Activated CD4-positive, alpha-beta T cell treated with anti-CD3 and anti-CD28 coated beads, Interleukin-2, amount 10 ng/mL, durations not matched to agents 7 days and 5 days (primary cell): ENCODE measurements at regions not wholly inside any gene's neighbourhood (a gene's known extent, or its start where the extent isn't known, plus 50 kb on each side); places are given as distances from the start of the nearest gene placed in this dataset.

ENCODE experiments used
- CTCF ChIA-PET: fragments of 350-600 bp; sonication (Branson Sonifier 250); formaldehyde crosslinking; loops from one replicate; lab custom pipeline; 2021; ENCODE audit warnings: antibody characterized with exemption; lab: Charles Lee
- POLR2A ChIA-PET: fragments of 350-600 bp; sonication (Branson Sonifier 250); formaldehyde crosslinking; loops from one replicate; lab custom pipeline; 2021; ENCODE audit warnings: antibody characterized with exemption; lab: Charles Lee
- DNase-seq: peaks from one replicate; pipeline ENCODE4 v3.0.0-alpha.2; 2020
- H3K27ac Mint-ChIP-seq: one replicate; pipeline ENCODE4 v1.8.0; 2021; ENCODE audit warnings: mild to moderate bottlenecking, moderate library complexity, mixed read lengths
- H3K27me3 Mint-ChIP-seq: one replicate; pipeline ENCODE4 v1.8.0; 2021; ENCODE audit warnings: mixed read lengths
- H3K36me3 Mint-ChIP-seq: one replicate; pipeline ENCODE4 v1.8.0; 2021; ENCODE audit warnings: low read depth, mixed read lengths
- H3K4me1 Mint-ChIP-seq: one replicate; pipeline ENCODE4 v1.8.0; 2021; ENCODE audit warnings: mixed read lengths
- H3K4me3 Mint-ChIP-seq: one replicate; pipeline ENCODE4 v1.8.0; 2021; ENCODE audit warnings: mild to moderate bottlenecking, moderate library complexity, mixed read lengths
- H3K9me3 Mint-ChIP-seq: one replicate; pipeline ENCODE4 v1.8.0; 2021; ENCODE audit warnings: mixed read lengths

DNA sequence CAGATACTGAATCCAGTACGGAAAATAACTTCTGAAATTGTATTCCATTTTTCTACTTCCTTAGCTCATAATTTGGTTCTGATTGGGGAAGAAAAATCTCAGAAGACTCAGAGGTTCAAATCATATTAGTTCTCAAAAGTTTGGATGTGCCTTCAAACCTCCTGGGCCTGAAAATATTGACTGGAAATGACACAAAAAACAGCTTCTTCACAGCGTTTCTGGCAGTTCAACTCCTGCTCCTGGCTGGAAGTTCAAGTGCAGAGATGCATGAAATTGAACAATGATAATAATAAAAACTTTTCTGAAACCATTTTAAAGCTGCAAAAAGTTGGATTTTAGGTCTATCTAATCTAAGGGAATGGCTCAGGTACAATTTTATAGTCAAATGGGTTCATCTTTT lies 1459.9 kb upstream of the CELF4 start:
- no peak overlapping the region for H3K27ac Mint-ChIP-seq
- ChIA-PET POLR2A (no interaction called here), CTCF (no interaction called here)
- H3K4me1 Mint-ChIP-seq: no peaks in the 10 kb centered on the region
- DNase-seq: no peak
- H3K4me3 Mint-ChIP-seq: no peak overlapping the region
- no peaks in the 10 kb centered on the region for H3K9me3 Mint-ChIP-seq
- no peaks in the 10 kb centered on the region for H3K36me3 Mint-ChIP-seq
- H3K27me3 Mint-ChIP-seq: no peaks in the 10 kb centered on the region

DNA sequence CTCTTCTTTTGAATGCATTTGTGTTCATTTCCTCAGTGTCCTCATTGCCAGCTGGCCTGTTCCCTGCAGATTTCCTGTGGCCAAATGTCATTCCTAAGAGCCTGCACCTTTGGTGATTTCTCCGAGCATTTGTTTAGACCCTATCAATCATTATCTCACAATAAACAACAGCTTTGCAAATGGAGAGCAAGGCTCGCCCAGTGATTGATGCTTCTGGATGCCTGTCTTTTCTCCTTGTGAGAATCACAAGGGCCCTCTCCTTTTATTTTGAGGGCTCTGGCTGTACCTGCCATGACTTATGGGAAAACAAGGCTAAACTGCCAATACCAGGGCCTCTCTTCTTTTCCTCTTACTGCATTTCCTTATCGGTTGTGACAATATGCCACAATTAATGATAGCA lies 1454.4 kb upstream of the CELF4 start:
- no peaks in the 10 kb centered on the region for H3K36me3 Mint-ChIP-seq
- H3K27ac Mint-ChIP-seq: no peak overlapping the region
- ChIA-PET POLR2A (no interaction called here), CTCF (no interaction called here)
- no peaks in the 10 kb centered on the region for H3K27me3 Mint-ChIP-seq
- no peak for DNase-seq
- no peak overlapping the region for H3K4me3 Mint-ChIP-seq
- peaks cover 2% of the 10 kb centered on the region for H3K9me3 Mint-ChIP-seq
- H3K4me1 Mint-ChIP-seq: no peaks in the 10 kb centered on the region

DNA sequence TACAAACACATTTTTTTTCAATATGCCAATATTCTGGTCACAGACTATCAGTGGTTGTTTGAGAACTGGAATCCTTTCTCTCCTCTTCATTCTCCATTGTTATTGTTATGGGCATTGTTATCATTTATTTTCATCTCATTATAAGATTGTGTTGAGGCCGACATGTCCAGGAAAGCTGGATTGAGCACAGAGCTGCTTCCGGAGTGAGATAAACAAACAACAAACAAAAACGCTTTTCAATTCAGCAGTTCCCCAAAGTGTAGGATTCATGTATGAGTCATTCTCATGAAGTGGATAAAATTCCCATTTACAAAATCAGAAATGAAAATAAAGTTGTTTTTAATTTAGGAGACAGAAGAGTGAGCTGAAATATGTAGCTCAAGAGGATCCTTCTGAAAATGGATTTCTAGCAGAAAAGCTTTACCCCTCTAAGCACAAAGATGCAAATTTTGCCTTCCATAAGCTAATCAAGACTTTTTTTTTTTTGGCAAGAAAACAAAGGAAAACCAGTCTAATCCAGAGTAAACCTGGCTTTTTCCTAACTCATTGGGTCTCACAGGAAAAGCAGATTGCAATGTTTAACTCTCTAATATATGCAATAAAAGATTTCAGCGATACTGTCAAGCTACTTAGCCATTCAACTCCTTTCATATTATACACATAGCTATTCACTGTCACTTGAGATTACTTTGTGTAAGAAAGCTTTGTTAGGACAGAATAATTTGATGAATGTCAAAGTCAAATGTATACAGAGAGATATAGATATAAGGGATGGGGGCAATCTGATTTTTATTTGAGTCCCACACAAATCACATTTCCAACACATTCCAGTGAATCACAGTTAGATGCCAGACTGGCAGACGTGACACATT lies 1441.7 kb upstream of the CELF4 start:
- POLR2A ChIA-PET: no interaction called here
- Mint-ChIP-seq H3K36me3 (no peaks in the 10 kb centered on the region), H3K4me1 (no peaks in the 10 kb centered on the region), H3K27ac (no peak overlapping the region), H3K4me3 (no peak overlapping the region), H3K9me3 (peaks cover 2% of the 10 kb centered on the region), H3K27me3 (no peaks in the 10 kb centered on the region)
- DNase-seq: no peak
- CTCF ChIA-PET: interaction anchor here (0.6 kb wide), 1 partner anchor 1012 kb away, joined by 3 read pairs; no protein-coding TSS in a partner anchor

DNA sequence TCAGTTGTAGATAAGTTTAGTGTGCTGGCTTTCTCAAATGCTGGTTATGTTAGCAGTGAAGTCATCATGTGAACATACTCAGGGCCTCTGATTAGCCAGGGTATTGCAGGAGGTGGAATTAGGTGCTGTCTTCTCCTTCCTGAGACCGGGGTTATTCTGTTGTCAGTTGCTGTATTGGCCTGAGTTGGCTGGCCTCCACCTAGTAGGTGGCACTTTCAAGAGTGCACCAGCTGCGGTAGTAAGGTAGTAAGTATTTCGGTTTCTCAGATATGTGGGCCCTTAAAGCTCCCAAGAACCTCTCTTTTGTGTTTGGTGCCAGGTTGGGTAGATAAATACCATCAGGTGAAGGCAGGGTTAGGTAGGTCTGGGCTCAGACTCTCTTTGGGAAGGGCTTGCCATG lies 1430.5 kb upstream of the CELF4 start:
- Mint-ChIP-seq H3K27me3 (no peaks in the 10 kb centered on the region), H3K27ac (no peak overlapping the region), H3K4me1 (no peaks in the 10 kb centered on the region), H3K4me3 (no peak overlapping the region), H3K9me3 (peaks cover 2% of the 10 kb centered on the region), H3K36me3 (no peaks in the 10 kb centered on the region)
- POLR2A ChIA-PET: no interaction called here
- CTCF ChIA-PET: no interaction called here
- no peak for DNase-seq

DNA sequence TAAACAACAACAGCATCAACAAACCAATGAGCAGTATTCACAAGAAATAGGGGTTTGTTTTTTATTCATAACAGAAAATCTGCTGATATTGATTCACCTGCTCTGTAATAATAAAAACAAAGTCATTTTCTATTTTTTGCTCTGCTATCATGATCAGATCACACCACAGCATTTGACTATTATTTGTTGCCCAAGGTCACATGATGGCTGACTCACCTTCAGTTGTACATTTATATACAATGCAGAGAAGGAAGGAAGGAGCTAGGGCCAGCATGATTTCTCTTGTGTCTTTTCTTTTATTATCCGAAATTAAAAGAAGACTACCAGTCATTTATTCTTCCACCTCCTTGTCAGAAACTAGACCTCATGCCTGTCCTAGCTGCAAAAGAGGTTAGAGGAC lies 1427.7 kb upstream of the CELF4 start:
- CTCF ChIA-PET: no interaction called here
- H3K36me3 Mint-ChIP-seq: no peaks in the 10 kb centered on the region
- DNase-seq: no peak
- H3K27ac Mint-ChIP-seq: no peak overlapping the region
- H3K4me1 Mint-ChIP-seq: no peaks in the 10 kb centered on the region
- H3K4me3 Mint-ChIP-seq: no peak overlapping the region
- no peaks in the 10 kb centered on the region for H3K27me3 Mint-ChIP-seq
- peaks cover 5% of the 10 kb centered on the region for H3K9me3 Mint-ChIP-seq
- POLR2A ChIA-PET: no interaction called here

DNA sequence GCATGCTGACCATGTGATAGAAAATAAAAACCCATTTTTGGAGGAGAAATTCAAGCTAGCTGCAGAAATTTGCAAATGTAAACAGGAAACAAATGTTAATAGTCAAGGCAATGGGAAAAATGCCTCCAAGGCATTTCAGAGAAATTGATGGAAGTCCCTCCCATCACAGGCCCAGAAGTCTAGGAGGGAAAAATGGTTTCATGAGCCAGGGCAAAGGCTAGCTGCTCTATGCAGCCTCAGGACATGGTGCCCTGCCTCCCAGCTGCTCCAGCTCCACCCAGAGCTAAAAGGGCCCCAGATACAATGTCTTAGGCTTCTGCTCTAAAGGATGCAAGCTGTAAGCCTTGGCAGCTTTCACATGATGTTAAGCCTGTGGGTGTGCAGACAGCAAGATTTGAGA lies 1419.4 kb upstream of the CELF4 start:
- no peaks in the 10 kb centered on the region for H3K36me3 Mint-ChIP-seq
- no peak for DNase-seq
- no peak overlapping the region for H3K4me3 Mint-ChIP-seq
- H3K4me1 Mint-ChIP-seq: no peaks in the 10 kb centered on the region
- CTCF ChIA-PET: no interaction called here
- peaks cover 4% of the 10 kb centered on the region for H3K9me3 Mint-ChIP-seq
- POLR2A ChIA-PET: no interaction called here
- H3K27me3 Mint-ChIP-seq: no peaks in the 10 kb centered on the region
- H3K27ac Mint-ChIP-seq: no peak overlapping the region

DNA sequence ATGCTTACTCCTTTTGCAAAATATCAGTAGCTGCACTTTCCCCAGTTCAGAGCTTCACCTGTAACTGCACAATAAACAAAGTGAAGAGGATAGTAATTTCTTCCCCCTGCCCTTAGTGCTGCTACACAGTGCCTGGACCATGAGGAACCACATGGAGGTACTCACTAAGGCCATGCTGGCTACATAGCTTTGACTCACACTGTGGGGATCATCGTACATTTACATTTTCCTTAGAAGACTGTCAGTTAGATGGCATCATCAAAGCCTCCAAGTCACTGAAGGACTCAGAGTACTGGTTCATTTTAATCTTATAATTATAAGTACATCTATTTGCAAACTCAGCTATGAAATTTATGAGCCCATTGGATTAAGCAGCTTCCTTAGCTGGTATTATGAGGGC lies 1416.5 kb upstream of the CELF4 start:
- no peak for DNase-seq
- H3K36me3 Mint-ChIP-seq: no peaks in the 10 kb centered on the region
- H3K4me3 Mint-ChIP-seq: no peak overlapping the region
- H3K27me3 Mint-ChIP-seq: no peaks in the 10 kb centered on the region
- peaks cover 4% of the 10 kb centered on the region for H3K9me3 Mint-ChIP-seq
- ChIA-PET CTCF (no interaction called here), POLR2A (no interaction called here)
- H3K4me1 Mint-ChIP-seq: no peaks in the 10 kb centered on the region
- no peak overlapping the region for H3K27ac Mint-ChIP-seq

DNA sequence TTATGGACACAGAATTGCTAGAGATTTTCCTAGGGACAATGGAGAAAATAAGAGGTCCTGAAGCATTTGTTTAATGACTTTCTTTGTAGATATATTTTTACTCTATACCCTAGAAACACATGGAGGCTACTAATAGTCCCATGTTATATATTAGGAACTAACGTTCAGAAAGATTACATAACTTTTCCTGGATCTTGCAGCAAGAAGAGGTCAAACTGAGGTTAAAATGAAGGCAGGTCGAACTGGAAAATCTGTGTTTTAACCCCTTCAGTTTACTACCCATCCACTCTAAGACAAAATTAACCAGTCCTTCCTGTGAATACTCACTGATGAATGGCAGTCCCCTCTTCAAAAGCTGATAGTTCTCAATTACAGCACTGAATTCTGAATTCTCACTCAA lies 1415.8 kb upstream of the CELF4 start:
- no peak overlapping the region for H3K27ac Mint-ChIP-seq
- H3K36me3 Mint-ChIP-seq: no peaks in the 10 kb centered on the region
- H3K9me3 Mint-ChIP-seq: peaks cover 4% of the 10 kb centered on the region
- DNase-seq: no peak
- ChIA-PET CTCF (no interaction called here), POLR2A (no interaction called here)
- H3K4me3 Mint-ChIP-seq: no peak overlapping the region
- H3K4me1 Mint-ChIP-seq: no peaks in the 10 kb centered on the region
- no peaks in the 10 kb centered on the region for H3K27me3 Mint-ChIP-seq

DNA sequence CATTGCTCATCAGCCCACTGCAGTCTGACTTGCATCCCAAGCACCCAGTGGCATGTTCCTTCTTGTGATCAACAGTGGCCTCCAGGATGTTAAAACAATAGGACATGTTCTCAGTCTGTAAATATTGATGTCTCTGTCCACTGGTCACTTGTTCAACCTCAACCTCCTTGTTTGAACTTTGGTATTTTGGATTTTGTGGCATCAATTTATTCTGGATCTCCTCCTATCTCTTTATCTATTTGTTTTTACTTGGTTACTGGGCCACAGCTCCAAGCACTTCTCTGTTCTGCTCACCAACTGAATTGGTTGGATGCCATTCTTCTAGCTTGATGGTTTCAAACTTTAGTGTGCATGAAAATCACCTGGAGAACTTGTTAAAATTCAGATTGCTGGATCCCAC lies 1414.8 kb upstream of the CELF4 start:
- no peak overlapping the region for H3K4me3 Mint-ChIP-seq
- no peaks in the 10 kb centered on the region for H3K36me3 Mint-ChIP-seq
- CTCF ChIA-PET: no interaction called here
- no peaks in the 10 kb centered on the region for H3K27me3 Mint-ChIP-seq
- no peaks in the 10 kb centered on the region for H3K4me1 Mint-ChIP-seq
- POLR2A ChIA-PET: no interaction called here
- DNase-seq: no peak
- no peak overlapping the region for H3K27ac Mint-ChIP-seq
- peaks cover 4% of the 10 kb centered on the region for H3K9me3 Mint-ChIP-seq

DNA sequence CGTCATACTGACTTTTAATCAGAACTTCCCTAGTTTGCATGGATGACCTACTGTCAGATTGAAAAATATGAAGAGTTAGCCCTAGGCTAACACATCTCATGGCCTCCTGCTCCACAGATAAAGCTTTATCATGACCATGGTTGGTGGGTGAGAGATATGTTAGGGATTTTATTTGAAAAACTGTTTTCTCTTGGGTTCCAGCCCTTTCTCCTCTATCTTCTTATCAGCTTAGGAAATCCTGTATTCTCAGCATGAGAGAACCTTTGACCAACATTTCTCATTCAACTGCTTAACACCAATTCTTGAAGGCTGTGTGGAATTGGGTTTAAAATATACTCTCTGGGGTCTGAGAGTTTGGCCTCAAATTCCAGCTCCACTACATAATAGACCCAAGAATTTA lies 1407.0 kb upstream of the CELF4 start:
- H3K9me3 Mint-ChIP-seq: no peaks in the 10 kb centered on the region
- POLR2A ChIA-PET: no interaction called here
- no peak overlapping the region for H3K27ac Mint-ChIP-seq
- CTCF ChIA-PET: no interaction called here
- no peak overlapping the region for H3K4me3 Mint-ChIP-seq
- H3K4me1 Mint-ChIP-seq: no peaks in the 10 kb centered on the region
- no peaks in the 10 kb centered on the region for H3K27me3 Mint-ChIP-seq
- H3K36me3 Mint-ChIP-seq: no peaks in the 10 kb centered on the region
- no peak for DNase-seq

DNA sequence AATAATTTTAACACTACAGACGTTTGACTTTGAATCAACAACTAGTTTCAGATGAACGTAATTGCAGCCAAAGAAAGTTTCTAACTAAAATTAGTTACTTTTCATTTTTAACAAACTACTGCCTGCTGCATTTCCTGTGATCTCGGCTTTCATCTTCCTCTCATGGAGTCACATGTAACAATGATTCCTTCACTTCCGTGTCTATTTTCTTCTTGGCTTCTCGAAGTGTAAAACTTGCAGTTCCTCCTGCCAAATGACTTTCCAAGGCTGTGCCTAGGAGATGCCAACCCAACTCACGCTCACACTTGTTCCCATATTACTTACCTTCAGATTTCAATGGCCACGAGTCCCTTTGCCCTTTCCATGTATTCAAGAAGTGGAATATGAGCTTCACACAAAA lies 1406.3 kb upstream of the CELF4 start:
- ChIA-PET CTCF (no interaction called here), POLR2A (no interaction called here)
- H3K27me3 Mint-ChIP-seq: no peaks in the 10 kb centered on the region
- no peak overlapping the region for H3K4me3 Mint-ChIP-seq
- no peaks in the 10 kb centered on the region for H3K36me3 Mint-ChIP-seq
- H3K9me3 Mint-ChIP-seq: no peaks in the 10 kb centered on the region
- H3K27ac Mint-ChIP-seq: no peak overlapping the region
- DNase-seq: no peak
- no peaks in the 10 kb centered on the region for H3K4me1 Mint-ChIP-seq

DNA sequence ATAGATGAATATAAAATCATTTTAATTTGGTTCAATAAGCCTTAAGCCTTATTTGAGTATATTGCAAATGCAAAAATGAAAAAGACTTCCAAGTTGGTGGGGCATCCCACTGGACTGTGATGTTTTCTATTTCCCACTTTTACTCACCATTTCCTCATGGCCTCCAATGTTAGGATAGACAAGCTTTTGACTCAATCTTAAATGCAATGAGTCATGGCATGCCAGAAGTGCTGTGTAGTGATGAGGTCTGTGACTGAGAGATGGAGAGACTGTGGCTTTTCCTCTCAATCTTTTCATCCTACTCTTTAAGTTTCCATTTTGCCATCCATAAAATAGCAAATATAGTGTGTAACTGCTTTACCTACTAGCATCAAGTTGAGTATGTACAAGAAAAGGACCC lies 1401.2 kb upstream of the CELF4 start:
- Mint-ChIP-seq H3K27me3 (no peaks in the 10 kb centered on the region), H3K36me3 (no peaks in the 10 kb centered on the region), H3K9me3 (no peaks in the 10 kb centered on the region), H3K4me3 (no peak overlapping the region), H3K27ac (no peak overlapping the region), H3K4me1 (no peaks in the 10 kb centered on the region)
- CTCF ChIA-PET: no interaction called here
- no peak for DNase-seq
- POLR2A ChIA-PET: no interaction called here

DNA sequence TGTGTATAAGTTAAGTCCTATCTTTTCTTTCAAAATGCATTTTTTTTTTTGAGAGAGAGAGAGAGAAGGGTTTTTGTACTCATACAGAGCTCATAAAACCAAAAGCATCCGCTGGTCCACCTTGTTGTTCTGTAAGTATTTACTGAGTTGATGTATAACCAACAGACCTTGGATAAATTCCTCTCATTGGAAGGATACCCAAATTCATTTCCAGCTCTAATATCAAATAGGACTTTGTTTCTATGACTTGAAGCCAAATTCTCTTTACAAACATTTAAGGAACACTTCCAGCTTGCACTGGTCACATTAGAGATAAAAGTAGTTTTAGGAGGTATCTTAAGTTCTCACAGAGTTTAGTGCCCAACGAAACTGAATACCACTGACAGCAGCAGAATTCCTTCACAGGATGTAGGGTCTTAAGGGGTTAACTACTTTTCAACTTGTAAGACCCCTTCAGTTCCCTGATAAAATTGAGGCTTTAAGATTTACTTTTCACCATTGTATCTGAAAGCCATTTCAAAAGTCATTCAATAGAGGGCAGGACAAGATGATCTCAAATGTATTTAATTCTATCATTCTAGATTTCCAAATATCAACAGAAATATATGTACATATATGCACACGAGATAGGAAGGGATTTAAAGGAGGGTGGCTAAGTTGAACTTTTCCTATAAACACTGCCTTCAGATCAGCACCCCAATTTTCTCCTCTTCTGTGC lies 1398.5 kb upstream of the CELF4 start:
- Mint-ChIP-seq H3K27ac (no peak overlapping the region), H3K9me3 (no peaks in the 10 kb centered on the region), H3K36me3 (no peaks in the 10 kb centered on the region), H3K4me1 (no peaks in the 10 kb centered on the region), H3K27me3 (no peaks in the 10 kb centered on the region), H3K4me3 (no peak overlapping the region)
- ChIA-PET CTCF (no interaction called here), POLR2A (no interaction called here)
- DNase-seq: no peak
